KMS-11 (cell line): ENCODE measurements at regions not wholly inside any gene's neighbourhood (a gene's known extent, or its start where the extent isn't known, plus 50 kb on each side); places are given as distances from the start of the nearest gene placed in this dataset.
A peak's percentile ranks its signal among the peaks of the same experiment; 100 is the strongest.

Source experiments
- H2AFZ ChIP-seq: fragments of 200-600 bp; sonication (generic); 2 replicates; pipeline ENCODE4 v1.6.1; 2016; ENCODE audit warnings: antibody characterized with exemption, mixed run types, low read depth
- H3K27ac ChIP-seq: fragments of 200-600 bp; sonication (generic); 2 replicates; pipeline ENCODE4 v1.6.1; 2016; ENCODE audit warnings: mild to moderate bottlenecking, mixed run types
- H3K27me3 ChIP-seq: fragments of 200-600 bp; sonication (generic); 2 replicates; pipeline ENCODE4 v1.6.1; 2017; ENCODE audit warnings: mild to moderate bottlenecking, low read depth, mixed run types, moderate library complexity; ENCODE audit not compliant: insufficient read depth
- H3K36me3 ChIP-seq: fragments of 200-600 bp; sonication (generic); 2 replicates; pipeline ENCODE4 v1.6.1; 2017; ENCODE audit warnings: mild to moderate bottlenecking, mixed run types; ENCODE audit not compliant: insufficient read depth
- H3K4me1 ChIP-seq: fragments of 200-600 bp; sonication (generic); 2 replicates; pipeline ENCODE4 v1.6.1; 2016; ENCODE audit warnings: mild to moderate bottlenecking, low read depth, mixed run types; ENCODE audit not compliant: poor library complexity, severe bottlenecking
- H3K4me2 ChIP-seq: fragments of 200-600 bp; sonication (generic); 2 replicates; pipeline ENCODE4 v1.7.0; 2016; ENCODE audit warnings: mild to moderate bottlenecking, mixed run types
- H3K4me3 ChIP-seq: fragments of 200-600 bp; sonication (generic); IDR thresholded peaks from 2 replicates; pipeline ENCODE4 v1.6.1; 2017; ENCODE audit warnings: low read depth, low read length, mixed read lengths; ENCODE audit not compliant: insufficient read depth
- H3K79me2 ChIP-seq: fragments of 200-600 bp; sonication (generic); 2 replicates; pipeline ENCODE4 v1.6.1; 2016; ENCODE audit warnings: low read depth, mixed run types; ENCODE audit not compliant: insufficient read depth
- H3K9ac ChIP-seq: fragments of 200-600 bp; sonication (generic); 2 replicates; pipeline ENCODE4 v1.6.1; 2016; ENCODE audit warnings: mild to moderate bottlenecking, mixed run types
- H4K20me1 ChIP-seq: fragments of 200-600 bp; sonication (generic); 2 replicates; pipeline ENCODE4 v1.6.1; 2016; ENCODE audit warnings: mild to moderate bottlenecking, mixed run types; ENCODE audit not compliant: insufficient read depth
- CTCF ChIP-seq: fragments of 200-600 bp; sonication (generic); conservative IDR thresholded peaks from 2 replicates; pipeline ENCODE4 v1.6.1; 2017; ENCODE audit warnings: low read depth, mild to moderate bottlenecking, antibody characterized with exemption, low read length, moderate library complexity, mixed read lengths

- Histone ChIP-seq H4K20me1 (no peaks in the 10 kb centered on the region), H3K79me2 (no peaks in the 10 kb centered on the region), H3K4me2 (no peak overlapping the region), H3K4me3 (no peak overlapping the region), H3K36me3 (no peaks in the 10 kb centered on the region), H3K4me1 (peaks cover 16% of the 10 kb centered on the region), H3K9ac (no peak overlapping the region), H2AFZ (no peak overlapping the region), H3K27ac (no peak overlapping the region), H3K27me3 (no peaks in the 10 kb centered on the region)
- no peak for TF ChIP-seq CTCF
Measured at GRCh38 chr13:47147812-47148119, 250.9 kb upstream of the HTR2A start.

GRCh38 chr13:47146991-47147811 is 250.3 kb upstream of the HTR2A start:
- no peak overlapping the region for H3K4me3 ChIP-seq
- no peaks in the 10 kb centered on the region for H3K36me3 ChIP-seq
- H3K79me2 ChIP-seq, result no peaks in the 10 kb centered on the region
- no peak overlapping the region for H3K9ac ChIP-seq
- H3K4me2 ChIP-seq, result peak overlapping the region; percentile 39; the same call in 1 of the 2 replicates
- no peak overlapping the region for H2AFZ ChIP-seq
- H4K20me1 ChIP-seq, result no peaks in the 10 kb centered on the region
- H3K27me3 ChIP-seq, result no peaks in the 10 kb centered on the region
- H3K27ac ChIP-seq, result no peak overlapping the region; the same call in 1 of the 2 replicates
- H3K4me1 ChIP-seq, result peaks cover 16% of the 10 kb centered on the region
- TF ChIP-seq CTCF, result no peak

GRCh38 chr13:47146136-47146535 is 249.3 kb upstream of the HTR2A start:
- Histone ChIP-seq H3K27ac (no peak overlapping the region), H3K9ac (no peak overlapping the region), H3K4me1 (peaks cover 16% of the 10 kb centered on the region), H2AFZ (no peak overlapping the region), H3K27me3 (no peaks in the 10 kb centered on the region), H3K4me3 (no peak overlapping the region), H3K79me2 (no peaks in the 10 kb centered on the region), H3K36me3 (no peaks in the 10 kb centered on the region), H3K4me2 (no peak overlapping the region), H4K20me1 (no peaks in the 10 kb centered on the region)
- no peak for TF ChIP-seq CTCF

GRCh38 chr13:47144782-47145181 is 247.9 kb upstream of the HTR2A start:
- no peaks in the 10 kb centered on the region for H4K20me1 ChIP-seq
- H3K27me3 ChIP-seq, result no peaks in the 10 kb centered on the region
- H2AFZ ChIP-seq, result no peak overlapping the region
- H3K79me2 ChIP-seq, result no peaks in the 10 kb centered on the region
- no peak overlapping the region for H3K9ac ChIP-seq
- no peak for TF ChIP-seq CTCF
- no peak overlapping the region for H3K4me2 ChIP-seq
- peaks cover 16% of the 10 kb centered on the region for H3K4me1 ChIP-seq
- no peak overlapping the region for H3K4me3 ChIP-seq
- no peak overlapping the region for H3K27ac ChIP-seq
- no peaks in the 10 kb centered on the region for H3K36me3 ChIP-seq
